IMR-90 (cell line): ENCODE measurements at regions not wholly inside any gene's neighbourhood (a gene's known extent, or its start where the extent isn't known, plus 50 kb on each side); places are given as distances from the start of the nearest gene placed in this dataset.

Experiments
- ATAC-seq: fragments of 200-7000 bp; cut with Tn5 transposase; 2 replicates; pipeline ENCODE4 v1.9.1; 2020; ENCODE audit warnings: low read depth, mild to moderate bottlenecking, moderate library complexity
- BruUV-seq: library from RNA; stranded (reverse); fragments of 400-500 nt; replicated peaks from 2 replicates; lab custom pipeline; 2021; lab: Mats Ljungman, UMichigan
- CTCF ChIA-PET: fragments of 300-600 bp; formaldehyde crosslinking; extraction: SDS; loops from one replicate; lab custom pipeline; 2021; ENCODE audit warnings: antibody characterized with exemption; lab: Yijun Ruan, JAX
- POLR2A ChIA-PET: fragments of 300-600 bp; sonication (Branson Sonifier 250); formaldehyde crosslinking; loops from one replicate; lab custom pipeline; 2022; ENCODE audit warnings: antibody characterized with exemption; ENCODE audit not compliant: unreplicated experiment; lab: Charles Lee
- DNase-seq: peaks from one replicate; pipeline ENCODE4 v3.0.0; 2013
- H2AFZ ChIP-seq: replicated peaks from 2 replicates; pipeline ENCODE3; 2013; ENCODE audit warnings: low read length, mild to moderate bottlenecking; ENCODE audit not compliant: poor library complexity
- H2AK5ac ChIP-seq: 2 replicates; pipeline ENCODE4 v1.6.1; 2013; ENCODE audit warnings: low read depth, low read length, inconsistent platforms
- H2AK9ac ChIP-seq: replicated peaks from 2 replicates; pipeline ENCODE3; 2013; ENCODE audit warnings: mild to moderate bottlenecking, low read depth, low read length, moderate library complexity; ENCODE audit not compliant: poor library complexity
- H2BK120ac ChIP-seq: 2 replicates; pipeline ENCODE4 v1.6.1; 2013; ENCODE audit warnings: low read depth, low read length, inconsistent platforms
- H2BK15ac ChIP-seq: 3 replicates; pipeline ENCODE4 v1.6.1; 2013; ENCODE audit warnings: low read depth, low read length, inconsistent platforms
- H2BK20ac ChIP-seq: 2 replicates; pipeline ENCODE4 v1.6.1; 2013; ENCODE audit warnings: low read depth, mild to moderate bottlenecking, inconsistent platforms, low read length, moderate library complexity
- H2BK5ac ChIP-seq: 2 replicates; pipeline ENCODE4 v1.6.1; 2013; ENCODE audit warnings: mild to moderate bottlenecking, low read depth, low read length, inconsistent platforms; ENCODE audit not compliant: poor library complexity, severe bottlenecking
- H3K14ac ChIP-seq: replicated peaks from 2 replicates; pipeline ENCODE4 v1.6.1; 2013; ENCODE audit warnings: low read depth, low read length, inconsistent platforms
- H3K18ac ChIP-seq: 2 replicates; pipeline ENCODE4 v1.6.1; 2013; ENCODE audit warnings: low read depth, low read length, control low read depth
- H3K23ac ChIP-seq: 2 replicates; pipeline ENCODE4 v1.6.1; 2013; ENCODE audit warnings: low read depth, low read length, inconsistent platforms
- H3K27ac ChIP-seq: 2 replicates; pipeline ENCODE4 v1.5.1; 2013; ENCODE audit warnings: mild to moderate bottlenecking, control low read depth, low read length; ENCODE audit not compliant: insufficient read depth
- H3K27me3 ChIP-seq: 2 replicates; pipeline ENCODE4 v1.6.1; 2013; ENCODE audit warnings: low read length; ENCODE audit not compliant: control insufficient read depth, insufficient read depth
- H3K36me3 ChIP-seq: 2 replicates; pipeline ENCODE4 v1.6.1; 2013; ENCODE audit warnings: low read length, mixed read lengths; ENCODE audit not compliant: control insufficient read depth, insufficient read depth
- H3K4ac ChIP-seq: 2 replicates; pipeline ENCODE4 v1.6.1; 2013; ENCODE audit warnings: low read depth, low read length, inconsistent platforms
- H3K4me1 ChIP-seq: 2 replicates; pipeline ENCODE4 v1.6.1; 2013; ENCODE audit warnings: low read length, mixed read lengths; ENCODE audit not compliant: control insufficient read depth, insufficient read depth
- H3K4me2 ChIP-seq: 2 replicates; pipeline ENCODE4 v1.6.1; 2013; ENCODE audit warnings: low read depth, mild to moderate bottlenecking, control low read depth, low read length, moderate library complexity
- H3K4me3 ChIP-seq: 2 replicates; pipeline ENCODE4 v1.5.1; 2013; ENCODE audit warnings: low read depth, mild to moderate bottlenecking, control low read depth, low read length, moderate library complexity; ENCODE audit not compliant: insufficient read depth
- H3K56ac ChIP-seq: 2 replicates; pipeline ENCODE4 v1.6.1; 2013; ENCODE audit warnings: low read length, inconsistent platforms; ENCODE audit not compliant: insufficient read depth; ENCODE audit errors: extremely low read depth
- H3K79me1 ChIP-seq, 2 experiments: 2 replicates each; pipeline ENCODE4 v1.6.1; 2013; ENCODE audit warnings: low read length in 2 of 2, inconsistent platforms in 1 of 2, low read depth in 1 of 2
- H3K9ac ChIP-seq: 2 replicates; pipeline ENCODE4 v1.6.1; 2013; ENCODE audit warnings: low read depth, low read length, control low read depth
- H3K9me1 ChIP-seq: 2 replicates; pipeline ENCODE4 v1.6.1; 2013; ENCODE audit warnings: low read length, inconsistent platforms; ENCODE audit not compliant: insufficient read depth
- H3K9me3 ChIP-seq: 2 replicates; pipeline ENCODE4 v1.6.1; 2013; ENCODE audit warnings: low read length; ENCODE audit not compliant: control insufficient read depth, insufficient read depth
- H4K20me1 ChIP-seq: 2 replicates; pipeline ENCODE4 v1.6.1; 2013; ENCODE audit warnings: low read length, inconsistent platforms; ENCODE audit not compliant: insufficient read depth
- H4K5ac ChIP-seq: 2 replicates; pipeline ENCODE4 v1.6.1; 2013; ENCODE audit warnings: mild to moderate bottlenecking, low read depth, low read length, control low read depth
- H4K8ac ChIP-seq, 2 experiments: 2 replicates each; pipeline ENCODE4 v1.6.1; 2013; ENCODE audit warnings: low read depth in 2 of 2, low read length in 2 of 2, control low read depth in 1 of 2, inconsistent platforms in 1 of 2
- H4K91ac ChIP-seq: 2 replicates; pipeline ENCODE4 v1.6.1; 2013; ENCODE audit warnings: low read depth, low read length, inconsistent platforms; ENCODE audit not compliant: insufficient read depth
- CEBPB ChIP-seq: IDR thresholded peaks from 2 replicates; pipeline ENCODE4 v1.6.1; 2012; ENCODE audit warnings: low read depth, low read length, improper control_type of control experiment
- CHD1 ChIP-seq: IDR thresholded peaks from 2 replicates; pipeline ENCODE4 v1.6.1; 2012; ENCODE audit warnings: low read depth, low read length, improper control_type of control experiment
- CTCF ChIP-seq: conservative IDR thresholded peaks from 2 replicates; pipeline ENCODE4 v1.5.1; 2012; ENCODE audit warnings: mild to moderate bottlenecking, low read depth, low read length, improper control_type of control experiment
- FOS ChIP-seq: fragments of 150-350 bp; IDR thresholded peaks from 2 replicates; pipeline ENCODE4 v1.6.1; 2016; ENCODE audit warnings: low read depth, low read length
- MAFK ChIP-seq: IDR thresholded peaks from 2 replicates; pipeline ENCODE4 v1.6.1; 2012; ENCODE audit warnings: low read depth, low read length, improper control_type of control experiment
- NFE2L2 ChIP-seq: fragments of 150-350 bp; IDR thresholded peaks from 2 replicates; pipeline ENCODE4 v1.6.1; 2016; ENCODE audit warnings: low read depth, mild to moderate bottlenecking, low read length
- POLR2A ChIP-seq: IDR thresholded peaks from 2 replicates; pipeline ENCODE4 v1.6.1; 2012; ENCODE audit warnings: mild to moderate bottlenecking, low read depth, low read length
- RAD21 ChIP-seq: IDR thresholded peaks from 2 replicates; pipeline ENCODE4 v1.6.1; 2012; ENCODE audit warnings: low read length, improper control_type of control experiment
- RCOR1 ChIP-seq: IDR thresholded peaks from 2 replicates; pipeline ENCODE4 v1.6.1; 2012; ENCODE audit warnings: mild to moderate bottlenecking, low read length, improper control_type of control experiment; ENCODE audit not compliant: insufficient replicate concordance
- RFX5 ChIP-seq: IDR thresholded peaks from 2 replicates; pipeline ENCODE4 v1.8.0; 2012; ENCODE audit warnings: low read depth, mild to moderate bottlenecking, low read length, moderate library complexity
- WGBS, 2 experiments: methylation state at CpG; one replicate each; pipeline versions ENCODE4 v1.1.5 to v1.1.7; 2013; ENCODE audit warnings: missing lambda C conversion rate in 2 of 2; ENCODE audit not compliant: insufficient read length in 1 of 2; ENCODE audit errors: extremely low coverage in 2 of 2; 5-methylcytosine and 5-hydroxymethylcytosine counted together
- dilution Hi-C: fragments of 300-500 bp; cut with HindIII; formaldehyde crosslinking; loops from one replicate; pipeline ENCODE4 v1.14.3; 2018; ENCODE audit warnings: low sequenced_read_pairs; ENCODE audit not compliant: unreplicated experiment
- in situ Hi-C: fragments of 300-500 bp; cut with MboI; formaldehyde crosslinking; loops from 3 replicates; pipeline ENCODE4 v1.14.3; 2019; ENCODE audit warnings: low sequenced_read_pairs, inconsistent platforms, mixed read lengths
- intact Hi-C: fragments of 100-400 bp; cut with micrococcal nuclease; formaldehyde crosslinking; loops from 2 replicates; pipeline ENCODE4 v1.10.0; 2022

DNA sequence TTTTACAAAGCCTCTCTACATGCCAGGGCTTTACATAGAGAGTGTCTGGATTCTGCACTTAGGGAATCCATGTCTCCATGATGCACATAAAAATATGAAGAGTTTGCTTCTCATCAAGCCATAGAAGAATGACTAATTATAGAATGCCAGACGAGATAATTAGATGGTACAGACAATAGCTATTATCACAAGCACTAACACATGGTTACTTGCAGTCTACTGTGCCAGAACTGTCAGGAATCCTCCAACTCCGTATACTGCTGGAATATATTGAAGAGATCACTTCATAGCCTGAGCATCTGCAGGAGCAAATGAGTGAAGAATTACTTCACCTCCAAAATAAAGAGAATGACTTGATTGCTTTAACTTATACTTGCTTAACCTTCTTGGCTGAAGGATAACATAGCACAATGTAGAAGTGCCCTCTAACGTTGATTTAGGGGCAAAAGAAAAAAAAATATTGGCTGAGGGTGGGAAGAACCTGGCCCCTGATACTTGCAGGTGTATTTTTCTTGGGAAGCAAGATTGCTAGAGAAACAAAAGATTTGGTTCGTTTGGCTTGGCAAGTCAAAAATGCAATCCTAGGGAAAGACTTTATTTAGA, 272.8 kb upstream of the FAR2 start:
- Histone ChIP-seq H3K23ac (no peak overlapping the region), H3K9me3 (no peaks in the 10 kb centered on the region), H2AK5ac (no peak overlapping the region), H4K20me1 (no peaks in the 10 kb centered on the region), H2BK120ac (no peak overlapping the region), H3K18ac (no peak overlapping the region), H3K27me3 (no peaks in the 10 kb centered on the region; the same call in 1 of the 2 replicates), H3K14ac (no peak overlapping the region), H3K4me3 (no peak overlapping the region), H3K4me2 (no peak overlapping the region), H3K27ac (no peak overlapping the region), H3K56ac (no peak overlapping the region), H2BK15ac (no peak overlapping the region), H3K4ac (no peak overlapping the region), H2BK5ac (no peak overlapping the region), H2AK9ac (no peak overlapping the region), H2AFZ (no peak overlapping the region), H3K36me3 (no peaks in the 10 kb centered on the region), H3K4me1 (peaks cover 2% of the 10 kb centered on the region; the same call in 1 of the 2 replicates), H3K79me1 (no peaks in the 10 kb centered on the region), H4K8ac (no peak overlapping the region), H3K9ac (no peak overlapping the region), H4K91ac (no peak overlapping the region), H4K5ac (no peak overlapping the region), H2BK20ac (no peak overlapping the region), H3K9me1 (peaks cover 2% of the 10 kb centered on the region; the same call in 1 of the 2 replicates)
- DNase-seq (no peak), ATAC-seq (no peak)
- dilution Hi-C loops (no loop called here), in situ Hi-C loops (loop anchor here (10.0 kb wide), 1 partner anchor 1141 kb away; no protein-coding TSS in a partner anchor), intact Hi-C loops (loop anchor here (10.0 kb wide), 1 partner anchor 1041 kb away; no protein-coding TSS in a partner anchor)
- ChIA-PET POLR2A (no interaction called here), CTCF (no interaction called here)
- no TSS peak for BruUV-seq
- WGBS, 2 experiments, result no CpG with 5 or more reads among the region's 4 CpGs
- no peak for TF ChIP-seq CHD1
- no peak for TF ChIP-seq RAD21
- TF ChIP-seq NFE2L2, result no peak
- TF ChIP-seq RCOR1, result no peak
- TF ChIP-seq FOS, result no peak
- TF ChIP-seq CTCF, result no peak
- TF ChIP-seq MAFK, result no peak
- no peak for TF ChIP-seq RFX5
- no peak for TF ChIP-seq CEBPB
- no peak for TF ChIP-seq POLR2A
